Mesenchymal stem cell (in vitro differentiated cells and primary cell): ENCODE measurements at regions not wholly inside any gene's neighbourhood (a gene's known extent, or its start where the extent isn't known, plus 50 kb on each side); places are given as distances from the start of the nearest gene placed in this dataset.
"Not testable (repeated sequence)": the region's sequence is repeated elsewhere in the genome, so short reads cannot be mapped to it uniquely, and the experiment has no call there.

Source experiments
- DNase-seq: peaks from one replicate; pipeline ENCODE4 v3.0.0-alpha.2; 2013
- H2AFZ ChIP-seq: one replicate; pipeline ENCODE4 v1.6.1; 2013; ENCODE audit warnings: low read depth, mild to moderate bottlenecking, control low read depth, inconsistent platforms, low read length, moderate library complexity
- H2AK5ac ChIP-seq: 2 replicates; pipeline ENCODE4 v1.6.1; 2013; ENCODE audit warnings: low read length, moderate library complexity, mild to moderate bottlenecking, inconsistent platforms; ENCODE audit not compliant: severe bottlenecking
- H2BK120ac ChIP-seq: one replicate; pipeline ENCODE4 v1.6.1; 2013; ENCODE audit warnings: low read depth, mild to moderate bottlenecking, inconsistent platforms, low read length, moderate library complexity
- H2BK12ac ChIP-seq, 2 experiments: one replicate each; pipeline ENCODE4 v1.6.1; 2013; ENCODE audit warnings: inconsistent platforms in 2 of 2, low read length in 2 of 2, mild to moderate bottlenecking in 2 of 2, moderate library complexity in 2 of 2, control low read depth in 1 of 2
- H2BK15ac ChIP-seq: one replicate; pipeline ENCODE4 v1.6.1; 2013; ENCODE audit warnings: mild to moderate bottlenecking, low read depth, inconsistent platforms; ENCODE audit not compliant: poor library complexity, severe bottlenecking
- H2BK5ac ChIP-seq: 2 replicates; pipeline ENCODE4 v1.6.1; 2013; ENCODE audit warnings: low read depth, mild to moderate bottlenecking, low read length, control low read depth, inconsistent platforms; ENCODE audit not compliant: poor library complexity, severe bottlenecking
- H3K14ac ChIP-seq, 2 experiments: one replicate each; pipeline ENCODE4 v1.6.1; 2013; ENCODE audit warnings: inconsistent platforms in 2 of 2, low read length in 2 of 2, control low read depth in 1 of 2, mild to moderate bottlenecking in 1 of 2, moderate library complexity in 1 of 2
- H3K18ac ChIP-seq, 2 experiments: one replicate each; pipeline ENCODE4 v1.6.1; 2013; ENCODE audit warnings: inconsistent platforms in 2 of 2, low read length in 2 of 2, control low read depth in 1 of 2, low read depth in 1 of 2, mild to moderate bottlenecking in 1 of 2
- H3K23ac ChIP-seq, 2 experiments: one replicate each; pipeline ENCODE4 v1.6.1; 2013; ENCODE audit warnings: inconsistent platforms in 2 of 2, low read length in 2 of 2, mild to moderate bottlenecking in 2 of 2, moderate library complexity in 2 of 2, control low read depth in 1 of 2
- H3K27ac ChIP-seq: 2 replicates; pipeline ENCODE4 v1.5.1; 2013; ENCODE audit warnings: mild to moderate bottlenecking, moderate library complexity, low read length, control low read depth, inconsistent platforms; ENCODE audit not compliant: poor library complexity, severe bottlenecking
- H3K27me3 ChIP-seq, 2 experiments: 2 replicates each; pipeline versions ENCODE4 v1.6.1 to v1.7.0; 2013; ENCODE audit warnings: low read length in 2 of 2, mild to moderate bottlenecking in 2 of 2, moderate library complexity in 2 of 2, control low read depth in 1 of 2, inconsistent platforms in 1 of 2; ENCODE audit not compliant: control insufficient read depth in 1 of 2, insufficient read depth in 1 of 2
- H3K36me3 ChIP-seq, 2 experiments: 2 replicates each; pipeline versions ENCODE4 v1.6.1 to v1.7.0; 2013; ENCODE audit warnings: low read length in 2 of 2, control low read depth in 1 of 2, inconsistent platforms in 1 of 2, low read depth in 1 of 2, mild to moderate bottlenecking in 1 of 2; ENCODE audit not compliant: insufficient read depth in 2 of 2, control insufficient read depth in 1 of 2
- H3K4ac ChIP-seq, 2 experiments: one replicate each; pipeline ENCODE4 v1.6.1; 2013; ENCODE audit warnings: inconsistent platforms in 2 of 2, low read length in 2 of 2, mild to moderate bottlenecking in 2 of 2, moderate library complexity in 2 of 2, control low read depth in 1 of 2, low read depth in 1 of 2
- H3K4me1 ChIP-seq: 2 replicates; pipeline ENCODE4 v1.6.1; 2013; ENCODE audit warnings: low read depth, low read length, control low read depth; ENCODE audit not compliant: control insufficient read depth, insufficient read depth
- H3K4me2 ChIP-seq: 2 replicates; pipeline ENCODE4 v1.6.1; 2013; ENCODE audit warnings: low read length, mild to moderate bottlenecking, inconsistent platforms; ENCODE audit not compliant: poor library complexity, severe bottlenecking
- H3K4me3 ChIP-seq, 2 experiments: 2 replicates each; pipeline versions ENCODE4 v1.5.1 to v1.7.0; 2013; ENCODE audit warnings: low read length in 2 of 2, mild to moderate bottlenecking in 2 of 2, control low read depth in 1 of 2, low read depth in 1 of 2; ENCODE audit not compliant: insufficient read depth in 1 of 2
- H3K79me1 ChIP-seq: replicated peaks from 2 replicates; pipeline ENCODE4 v1.6.1; 2013; ENCODE audit warnings: mild to moderate bottlenecking, control low read depth, low read length, inconsistent platforms; ENCODE audit not compliant: poor library complexity, severe bottlenecking
- H3K9ac ChIP-seq: 2 replicates; pipeline ENCODE4 v1.7.0; 2013; ENCODE audit warnings: mild to moderate bottlenecking, low read length, moderate library complexity
- H3K9me3 ChIP-seq: 2 replicates; pipeline ENCODE4 v1.7.0; 2013; ENCODE audit warnings: mild to moderate bottlenecking, low read length; ENCODE audit not compliant: control insufficient read depth
- H4K8ac ChIP-seq: one replicate; pipeline ENCODE4 v1.6.1; 2013; ENCODE audit warnings: inconsistent platforms, mild to moderate bottlenecking, low read length, moderate library complexity
- H4K91ac ChIP-seq: one replicate; pipeline ENCODE4 v1.6.1; 2013; ENCODE audit warnings: mild to moderate bottlenecking, low read length, inconsistent platforms
- WGBS: methylation state at CpG from one replicate; pipeline ENCODE4 v1.1.7; 2013; ENCODE audit warnings: mixed read lengths; 5-methylcytosine and 5-hydroxymethylcytosine counted together

- no peaks in the 10 kb centered on the region for H3K79me1 ChIP-seq
- H3K23ac ChIP-seq, result no peak overlapping the region
- 85% methylated on average over 2 of the region's 4 CpGs for WGBS
- no peaks in the 10 kb centered on the region for H3K36me3 ChIP-seq
- no peak overlapping the region for H2AFZ ChIP-seq
- no peak overlapping the region for H2BK120ac ChIP-seq
- no peak overlapping the region for H3K18ac ChIP-seq
- no peak overlapping the region for H3K14ac ChIP-seq
- H2BK15ac ChIP-seq, result no peak overlapping the region
- no peaks in the 10 kb centered on the region for H3K9me3 ChIP-seq
- no peak overlapping the region for H4K91ac ChIP-seq
- no peak overlapping the region for H3K4me2 ChIP-seq
- H3K27ac ChIP-seq, result no peak overlapping the region
- no peak overlapping the region for H2BK12ac ChIP-seq
- H2AK5ac ChIP-seq, result no peak overlapping the region
- DNase-seq, result no peak
- no peaks in the 10 kb centered on the region for H3K4me1 ChIP-seq
- no peaks in the 10 kb centered on the region for H3K27me3 ChIP-seq
- no peak overlapping the region for H3K4ac ChIP-seq
- H3K9ac ChIP-seq, result no peak overlapping the region
- H4K8ac ChIP-seq, result no peak overlapping the region
- no peak overlapping the region for H2BK5ac ChIP-seq
- H3K4me3 ChIP-seq, result no peak overlapping the region
Measured at GRCh38 chr2:230631470-230631869, 81.2 kb upstream of the CAB39 start.

- H3K79me1 ChIP-seq, result no peaks in the 10 kb centered on the region
- H3K18ac ChIP-seq, result no peak overlapping the region
Measured at GRCh38 chr2:230634146-230634545, 78.5 kb upstream of the CAB39 start.

DNA sequence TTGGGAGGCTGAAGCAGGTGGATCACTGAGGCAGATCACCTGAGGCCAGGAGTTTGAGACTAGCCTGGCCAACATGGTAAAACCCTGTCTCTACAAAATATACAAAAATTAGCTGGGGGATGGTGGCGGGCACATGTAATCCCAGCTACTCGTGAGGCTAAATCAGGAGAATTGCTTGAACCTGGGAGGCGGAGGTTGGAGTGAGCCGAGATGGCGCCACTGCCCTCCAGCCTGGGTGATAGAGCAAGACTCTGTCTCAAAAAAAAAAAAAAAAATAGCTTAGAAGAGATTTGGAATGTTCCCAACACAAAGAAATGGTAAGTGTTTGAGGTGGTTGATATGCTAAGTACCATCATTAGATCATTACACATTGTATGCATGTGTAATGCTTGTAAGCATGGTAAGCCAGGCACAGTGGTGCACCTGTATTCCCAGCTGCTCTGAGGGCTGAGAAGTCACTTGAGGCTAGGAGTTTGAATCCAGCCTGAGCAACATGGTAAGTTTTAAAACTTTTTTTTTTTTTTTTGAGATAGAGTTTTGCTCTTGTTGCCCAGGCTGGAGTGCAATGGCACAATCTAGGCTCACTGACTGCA is 77.8 kb upstream of the CAB39 start:
- H3K27ac ChIP-seq, H3K14ac ChIP-seq, H3K27me3 ChIP-seq, H3K23ac ChIP-seq, H3K4ac ChIP-seq, DNase-seq, H3K4me2 ChIP-seq, H2BK5ac ChIP-seq, H3K9ac ChIP-seq, H3K79me1 ChIP-seq, H2BK120ac ChIP-seq, H3K9me3 ChIP-seq, H3K36me3 ChIP-seq, H2AK5ac ChIP-seq, H3K18ac ChIP-seq, H2BK12ac ChIP-seq, H4K8ac ChIP-seq, H2AFZ ChIP-seq, H4K91ac ChIP-seq, H3K4me3 ChIP-seq, H3K4me1 ChIP-seq, H2BK15ac ChIP-seq: not testable (repeated sequence)
- 95% methylated on average over 5 of the region's 5 CpGs for WGBS

More at GRCh38 chr2:230634146-230634545, 78.5 kb upstream of the CAB39 start:
- Histone ChIP-seq H3K36me3 (no peaks in the 10 kb centered on the region), H3K9ac (no peak overlapping the region), H3K27ac (no peak overlapping the region), H2BK12ac (no peak overlapping the region), H3K4me2 (no peak overlapping the region), H2BK120ac (no peak overlapping the region), H2BK5ac (no peak overlapping the region), H3K4me1 (no peaks in the 10 kb centered on the region), H2AFZ (no peak overlapping the region), H3K9me3 (no peaks in the 10 kb centered on the region), H2AK5ac (no peak overlapping the region), H3K14ac (no peak overlapping the region), H3K23ac (no peak overlapping the region), H2BK15ac (no peak overlapping the region), H3K27me3 (no peaks in the 10 kb centered on the region), H4K91ac (no peak overlapping the region), H3K4me3 (no peak overlapping the region), H3K4ac (no peak overlapping the region), H4K8ac (no peak overlapping the region)
- DNase-seq, result no peak
- WGBS, result no CpG with 5 or more reads among the region's 1 CpG

GRCh38 chr2:230636684-230637271 is 75.9 kb upstream of the CAB39 start:
- Histone ChIP-seq H3K4me3 (no peak overlapping the region), H2AK5ac (no peak overlapping the region), H3K36me3 (no peaks in the 10 kb centered on the region), H3K9me3 (no peaks in the 10 kb centered on the region), H2BK5ac (no peak overlapping the region), H3K9ac (no peak overlapping the region), H3K79me1 (no peaks in the 10 kb centered on the region), H2BK120ac (no peak overlapping the region), H2BK15ac (no peak overlapping the region), H3K4ac (no peak overlapping the region), H3K18ac (no peak overlapping the region), H3K27me3 (no peaks in the 10 kb centered on the region), H2BK12ac (no peak overlapping the region), H3K27ac (no peak overlapping the region), H4K8ac (no peak overlapping the region), H3K4me1 (no peaks in the 10 kb centered on the region), H3K4me2 (no peak overlapping the region), H3K14ac (no peak overlapping the region), H3K23ac (no peak overlapping the region), H4K91ac (no peak overlapping the region), H2AFZ (no peak overlapping the region)
- DNase-seq, result no peak
- 78% methylated on average over 3 of the region's 6 CpGs for WGBS
